Loucy (cell line): ENCODE measurements at regions not wholly inside any gene's neighbourhood (a gene's known extent, or its start where the extent isn't known, plus 50 kb on each side); places are given as distances from the start of the nearest gene placed in this dataset.

Experiments used
- CTCF ChIP-seq: fragments of 200-600 bp; sonication (generic); conservative IDR thresholded peaks from 2 replicates; pipeline ENCODE4 v1.5.1; 2014; ENCODE audit warnings: mild to moderate bottlenecking, antibody characterized with exemption, low read length
- EZH2phosphoT487 ChIP-seq: fragments of 200-600 bp; IDR thresholded peaks from 2 replicates; pipeline ENCODE4 v1.6.1; 2018; ENCODE audit warnings: antibody characterized with exemption, mild to moderate bottlenecking, moderate library complexity, borderline replicate concordance

- TF ChIP-seq CTCF: no peak
- TF ChIP-seq EZH2phosphoT487: no peak
These were observed 110.8 kb downstream of the ZNF22 start for GRCh38 chr10:45111509-45111908.
